ENCODE measurements at regions not wholly inside any gene's neighbourhood (a gene's known extent, or its start where the extent isn't known, plus 50 kb on each side); places are given as distances from the start of the nearest gene placed in this dataset.
"Not testable (repeated sequence)": the region's sequence is repeated elsewhere in the genome, so short reads cannot be mapped to it uniquely, and the experiment has no call there.

DNA sequence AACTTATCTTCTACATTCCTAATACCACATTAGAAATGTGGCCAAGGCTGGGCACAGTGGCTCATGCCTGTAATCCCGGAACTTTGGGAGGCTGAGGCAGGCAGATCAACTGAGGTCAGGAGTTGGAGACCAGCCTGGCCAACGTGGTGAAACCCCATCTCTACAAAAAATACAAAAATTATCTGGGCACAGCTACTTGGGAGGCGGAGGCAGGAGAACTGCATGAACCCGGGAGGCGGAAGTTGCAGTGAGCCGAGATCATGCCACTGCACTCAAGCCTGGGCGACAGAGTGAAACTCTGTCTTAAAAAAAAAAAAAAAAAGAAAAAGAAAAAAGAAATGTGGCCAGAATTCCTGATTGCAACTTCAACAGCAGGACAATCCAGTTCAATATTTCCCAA is 196.6 kb upstream of the RASGEF1B start:
- TF ChIP-seq, protein P1, sequence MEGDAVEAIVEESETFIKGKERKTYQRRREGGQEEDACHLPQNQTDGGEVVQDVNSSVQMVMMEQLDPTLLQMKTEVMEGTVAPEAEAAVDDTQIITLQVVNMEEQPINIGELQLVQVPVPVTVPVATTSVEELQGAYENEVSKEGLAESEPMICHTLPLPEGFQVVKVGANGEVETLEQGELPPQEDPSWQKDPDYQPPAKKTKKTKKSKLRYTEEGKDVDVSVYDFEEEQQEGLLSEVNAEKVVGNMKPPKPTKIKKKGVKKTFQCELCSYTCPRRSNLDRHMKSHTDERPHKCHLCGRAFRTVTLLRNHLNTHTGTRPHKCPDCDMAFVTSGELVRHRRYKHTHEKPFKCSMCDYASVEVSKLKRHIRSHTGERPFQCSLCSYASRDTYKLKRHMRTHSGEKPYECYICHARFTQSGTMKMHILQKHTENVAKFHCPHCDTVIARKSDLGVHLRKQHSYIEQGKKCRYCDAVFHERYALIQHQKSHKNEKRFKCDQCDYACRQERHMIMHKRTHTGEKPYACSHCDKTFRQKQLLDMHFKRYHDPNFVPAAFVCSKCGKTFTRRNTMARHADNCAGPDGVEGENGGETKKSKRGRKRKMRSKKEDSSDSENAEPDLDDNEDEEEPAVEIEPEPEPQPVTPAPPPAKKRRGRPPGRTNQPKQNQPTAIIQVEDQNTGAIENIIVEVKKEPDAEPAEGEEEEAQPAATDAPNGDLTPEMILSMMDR (IDR thresholded peaks at IDR 0.05 in 8 of 11, conservative IDR thresholded peaks at IDR 0.05 in 3 of 11): not testable (repeated sequence)
- TF ChIP-seq POLR2AphosphoS5, POLR2A (IDR thresholded peaks at IDR 0.05): not testable (repeated sequence)

All from spleen (tissue), 7 donors.